Urothelium cell line (cell line): ENCODE measurements at regions not wholly inside any gene's neighbourhood (a gene's known extent, or its start where the extent isn't known, plus 50 kb on each side); places are given as distances from the start of the nearest gene placed in this dataset.
"Not testable (repeated sequence)": the region's sequence is repeated elsewhere in the genome, so short reads cannot be mapped to it uniquely, and the experiment has no call there.

Experiments used
- DNase-seq: peaks from one replicate; pipeline ENCODE4 v3.0.0; 2011; ENCODE audit warnings: low spot score, mixed read lengths
- FAIRE-seq: peaks from 2 replicates; lab custom pipeline; 2011; peaks lifted over from hg19 to GRCh38; lab: Jason Lieb, UNC

DNA sequence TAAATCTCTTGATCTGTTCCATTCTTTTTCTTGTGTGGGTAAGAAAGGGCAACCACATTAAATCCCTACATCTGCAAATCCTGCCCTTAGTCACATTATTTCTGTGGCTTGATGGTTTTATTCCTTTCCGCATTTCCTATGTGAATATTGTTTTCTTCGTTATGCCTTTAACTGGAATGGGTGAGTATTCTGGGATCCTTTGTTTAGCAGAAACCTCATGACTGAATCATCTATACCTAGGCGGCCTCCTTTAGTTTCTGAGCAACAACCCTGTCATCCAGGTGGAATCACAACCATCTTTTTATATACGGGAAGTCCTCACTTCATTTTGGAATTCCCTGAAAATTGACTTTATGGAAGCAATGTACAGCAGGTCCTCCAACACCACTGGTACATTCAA lies 409.5 kb downstream of the DIRAS2 start:
- FAIRE-seq, DNase-seq: not testable (repeated sequence)

DNA sequence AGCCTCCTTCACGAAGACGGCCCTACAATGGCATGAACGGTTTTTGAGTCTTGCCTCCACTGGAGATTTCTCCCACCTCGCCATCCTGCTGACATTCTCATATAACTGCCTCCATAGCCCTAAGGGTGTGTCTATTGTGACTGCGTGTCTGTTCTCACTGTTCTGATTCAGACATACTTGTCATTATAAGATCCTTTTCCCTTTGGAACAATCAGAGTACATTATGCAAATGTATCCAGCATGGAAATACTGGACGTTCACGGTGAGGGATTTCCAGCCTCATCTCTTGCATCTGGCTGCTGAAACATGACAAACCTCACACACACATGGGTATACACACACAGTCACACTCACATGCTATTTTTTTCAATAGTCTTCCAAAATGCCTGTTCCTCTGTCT lies 402.1 kb downstream of the DIRAS2 start:
- DNase-seq: no peak

DNA sequence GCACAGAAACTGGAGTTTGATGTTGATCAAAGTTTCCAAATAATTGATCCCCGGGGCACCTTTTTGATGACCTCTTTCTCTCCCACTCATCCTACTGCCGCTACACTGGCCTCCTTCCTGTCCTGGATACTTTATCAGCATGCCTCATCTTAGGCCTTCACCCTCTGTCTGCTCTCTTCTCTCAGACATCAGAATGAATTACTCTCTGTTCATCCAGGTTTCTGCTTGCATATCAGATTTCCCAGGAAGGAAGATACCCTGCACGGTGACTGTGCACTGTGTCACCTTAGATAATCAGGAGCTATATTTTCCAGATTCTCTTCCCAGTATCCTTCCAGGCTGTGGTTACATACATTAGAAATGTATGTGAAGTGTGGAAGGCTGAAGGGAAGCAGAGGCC lies 397.0 kb downstream of the DIRAS2 start:
- FAIRE-seq (no peak), DNase-seq (no peak)

More for the DNA sequence above, 402.1 kb downstream of the DIRAS2 start:
- no peak for FAIRE-seq

GRCh38 chr9:90249094-90249493 lies 393.5 kb downstream of the DIRAS2 start:
- FAIRE-seq (no peak), DNase-seq (no peak)

- DNase-seq (no peak), FAIRE-seq (no peak)
Measured at GRCh38 chr9:90251316-90251715, 391.3 kb downstream of the DIRAS2 start.

DNA sequence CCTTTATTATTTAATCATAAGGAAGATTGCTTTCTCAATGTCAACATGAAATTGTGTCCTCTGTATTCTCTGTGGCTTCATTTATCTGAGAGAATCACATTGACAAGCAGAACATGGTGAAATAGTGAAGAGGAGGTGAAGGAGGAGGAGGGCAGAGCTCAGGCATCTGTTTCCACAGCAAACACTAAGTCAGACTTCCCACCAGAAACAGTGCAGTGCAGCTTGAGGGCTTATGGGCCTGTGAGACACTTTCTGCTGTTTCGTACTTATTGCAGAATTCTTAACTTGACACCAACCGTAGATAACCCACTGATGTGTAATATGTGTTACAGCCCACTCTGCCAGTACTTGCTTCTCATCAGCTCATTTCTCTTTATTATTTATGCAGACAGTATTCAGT lies 386.3 kb downstream of the DIRAS2 start:
- FAIRE-seq (no peak), DNase-seq (no peak)

- no peak for DNase-seq
- no peak for FAIRE-seq
Measured at GRCh38 chr9:90259311-90260246, 383.0 kb downstream of the DIRAS2 start.

- no peak for FAIRE-seq
- no peak for DNase-seq
Measured at GRCh38 chr9:90261698-90262097, 380.9 kb downstream of the DIRAS2 start.

DNA sequence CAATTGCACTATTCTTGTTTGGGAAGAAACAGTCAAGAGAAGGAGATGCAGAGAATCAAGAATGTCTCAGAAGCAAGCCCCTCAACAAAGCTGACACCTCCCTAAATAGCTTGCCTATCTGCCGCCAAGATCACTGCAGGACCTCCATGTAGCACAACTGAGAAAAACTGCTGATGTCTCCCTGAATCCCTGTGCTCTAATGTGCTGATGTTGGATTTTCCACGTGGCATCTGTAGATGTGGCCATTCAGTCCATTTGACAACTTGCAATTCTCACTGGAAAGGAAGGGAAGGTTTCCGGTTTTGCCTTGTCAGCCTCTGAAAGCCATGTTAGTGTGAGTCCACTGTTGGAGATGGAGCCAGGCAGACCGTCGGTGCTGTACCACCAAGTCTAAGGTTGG lies 374.0 kb downstream of the DIRAS2 start:
- no peak for FAIRE-seq

DNA sequence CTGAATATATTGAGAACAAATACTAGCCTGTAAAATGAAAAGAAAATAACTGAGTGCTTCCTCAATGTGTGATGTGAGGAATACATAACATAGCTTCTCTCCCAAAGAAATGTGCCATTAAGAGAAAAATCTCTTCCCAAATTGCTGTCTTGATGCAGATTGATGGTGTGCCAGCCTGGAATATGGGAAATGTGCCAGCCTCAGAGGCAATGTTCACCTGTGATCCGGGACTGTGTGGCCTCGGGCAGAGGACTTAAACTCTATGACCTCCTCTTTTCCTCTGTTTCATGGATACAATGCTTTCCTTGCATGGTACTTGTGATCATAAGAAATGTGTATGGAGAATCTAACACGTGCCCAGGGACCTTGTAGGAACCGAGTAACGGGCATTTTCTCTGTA lies 370.9 kb downstream of the DIRAS2 start:
- no peak for FAIRE-seq
- no peak for DNase-seq

More for the DNA sequence above, 374.0 kb downstream of the DIRAS2 start:
- no peak for DNase-seq

DNA sequence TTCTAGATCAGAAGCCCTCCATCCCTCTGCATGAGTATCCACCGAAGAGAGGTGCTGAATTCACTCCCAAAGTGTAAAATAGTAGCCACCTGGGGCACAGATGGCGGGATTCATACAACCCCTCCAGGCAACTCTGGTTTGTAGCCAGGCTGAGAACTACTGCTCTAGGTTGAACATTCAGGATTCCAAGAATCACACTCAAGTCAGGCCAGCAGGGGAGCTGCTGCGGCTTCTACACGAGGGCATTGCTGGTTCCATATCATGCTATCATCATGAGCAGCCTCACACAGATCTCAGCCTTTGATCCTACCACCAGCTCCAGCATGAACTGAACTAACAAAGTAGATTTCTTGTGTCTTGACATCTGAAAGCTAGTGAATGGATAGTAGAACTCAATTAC lies 367.9 kb downstream of the DIRAS2 start:
- DNase-seq: no peak
- FAIRE-seq: no peak

- no peak for DNase-seq
- no peak for FAIRE-seq
Measured at GRCh38 chr9:90285946-90286345, 356.7 kb downstream of the DIRAS2 start.

GRCh38 chr9:90287567-90288274 lies 354.9 kb downstream of the DIRAS2 start:
- FAIRE-seq (no peak), DNase-seq (no peak)

- DNase-seq (no peak), FAIRE-seq (no peak)
Measured at GRCh38 chr9:90288275-90288639, 354.4 kb downstream of the DIRAS2 start.

GRCh38 chr9:90290716-90291485 lies 351.7 kb downstream of the DIRAS2 start:
- FAIRE-seq (no peak), DNase-seq (no peak)

GRCh38 chr9:90296539-90296938 lies 346.1 kb downstream of the DIRAS2 start:
- FAIRE-seq (no peak), DNase-seq (no peak)

GRCh38 chr9:90299968-90300367 lies 342.7 kb downstream of the DIRAS2 start:
- DNase-seq (no peak), FAIRE-seq (no peak)

DNA sequence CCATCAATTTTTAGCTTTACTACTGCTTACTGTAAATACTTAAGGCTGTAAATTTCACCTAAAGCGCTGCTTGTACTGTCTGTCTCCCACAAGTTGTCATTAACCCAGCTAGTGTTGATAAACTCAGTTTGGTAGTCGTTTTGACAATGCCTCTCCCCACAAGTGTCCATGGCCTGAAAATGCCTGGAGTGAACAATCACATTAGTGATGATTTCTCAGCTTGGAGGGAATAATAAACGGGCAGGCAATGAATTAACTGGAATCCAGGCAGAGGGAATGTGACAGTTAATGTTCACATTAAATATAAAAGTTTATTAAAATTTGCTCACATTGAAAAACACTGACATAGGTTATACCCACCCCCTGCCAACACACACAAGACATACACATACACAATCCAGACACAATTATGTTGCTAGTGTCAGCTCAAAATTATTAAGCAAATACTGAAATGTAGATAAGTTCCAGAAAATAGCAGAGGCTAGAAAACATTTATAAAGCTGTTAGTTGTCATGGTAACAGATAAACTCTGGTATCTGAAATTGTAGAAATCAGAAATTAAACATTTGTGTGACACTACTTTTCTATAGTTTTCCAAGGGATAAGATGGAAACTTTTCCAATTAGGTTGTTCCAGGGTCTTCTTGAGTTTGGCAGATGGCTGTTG lies 341.9 kb downstream of the DIRAS2 start:
- DNase-seq: no peak
- peak; percentile 62 for FAIRE-seq

DNA sequence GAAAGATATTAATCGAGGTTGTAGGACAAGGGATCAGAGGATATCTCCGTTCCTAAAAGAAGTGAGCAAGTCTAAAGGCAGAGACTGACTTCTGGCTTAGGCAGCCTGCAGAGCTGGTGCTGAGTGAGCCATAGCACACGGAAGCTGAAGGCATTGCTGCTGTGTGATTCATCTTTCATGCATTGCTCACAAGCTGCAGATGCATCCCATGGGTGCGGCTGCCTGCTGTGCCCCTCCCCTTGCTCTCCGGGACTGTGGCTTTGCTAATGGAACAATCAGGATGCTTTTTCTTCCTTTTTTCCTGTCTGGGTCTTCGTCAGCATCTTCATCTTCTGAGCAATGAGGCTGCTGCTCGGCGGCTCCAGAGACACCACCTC lies 341.4 kb downstream of the DIRAS2 start:
- FAIRE-seq: peak; percentile 93
- DNase-seq: peak; percentile 91

DNA sequence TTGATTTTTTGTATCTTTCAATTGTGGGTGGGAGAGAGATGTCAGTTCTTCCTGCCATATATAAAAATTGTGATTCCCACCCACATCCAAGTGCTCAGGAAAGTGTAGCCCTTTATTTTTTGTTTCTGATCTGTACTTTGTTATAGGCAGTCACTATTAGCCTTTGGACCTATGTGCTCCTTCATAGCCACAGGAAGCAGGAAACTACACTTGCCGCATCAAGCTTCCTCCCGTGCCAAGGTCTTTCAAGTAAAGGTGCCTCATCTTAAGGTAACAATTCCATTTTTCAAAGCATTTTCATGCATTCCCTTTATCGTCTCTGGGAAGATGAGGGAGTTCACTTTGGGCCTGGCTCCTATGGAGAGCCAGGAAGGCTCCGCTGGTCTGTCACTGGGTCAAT lies 339.0 kb downstream of the DIRAS2 start:
- DNase-seq (no peak), FAIRE-seq (no peak)

DNA sequence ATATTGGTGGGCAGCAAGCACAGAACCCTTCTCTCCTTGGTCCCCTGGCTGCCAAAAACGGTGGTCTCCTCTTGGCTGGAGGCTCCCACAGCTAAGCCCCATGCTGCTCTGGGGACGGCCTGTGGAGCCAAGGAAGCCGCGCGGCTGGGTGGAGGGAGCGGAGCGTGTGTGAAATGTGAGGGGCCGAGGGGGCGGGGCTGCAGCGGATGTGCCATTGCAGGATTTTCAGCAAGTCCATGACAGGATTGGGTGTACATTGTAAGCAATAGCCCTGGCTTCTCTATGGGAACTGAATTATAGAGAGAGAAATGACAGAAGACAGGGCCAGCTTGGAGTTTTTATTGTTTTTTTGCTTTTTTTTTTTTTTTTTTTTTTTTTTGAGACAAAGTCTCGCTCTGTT lies 336.5 kb downstream of the DIRAS2 start:
- no peak for FAIRE-seq

More for the DNA sequence above, 336.5 kb downstream of the DIRAS2 start:
- no peak for DNase-seq
